RPMI7951 (cell line): ENCODE measurements at regions not wholly inside any gene's neighbourhood (a gene's known extent, or its start where the extent isn't known, plus 50 kb on each side); places are given as distances from the start of the nearest gene placed in this dataset.

Experiments
- DNase-seq: peaks from one replicate; pipeline ENCODE4 v3.0.0-alpha.2; 2012; ENCODE audit warnings: low read depth

- no peak for DNase-seq
Observed at GRCh38 chr2:45337481-45337880, 273.6 kb downstream of the SRBD1 start.

GRCh38 chr2:45334205-45334604 lies 276.9 kb downstream of the SRBD1 start:
- DNase-seq, result no peak

DNA sequence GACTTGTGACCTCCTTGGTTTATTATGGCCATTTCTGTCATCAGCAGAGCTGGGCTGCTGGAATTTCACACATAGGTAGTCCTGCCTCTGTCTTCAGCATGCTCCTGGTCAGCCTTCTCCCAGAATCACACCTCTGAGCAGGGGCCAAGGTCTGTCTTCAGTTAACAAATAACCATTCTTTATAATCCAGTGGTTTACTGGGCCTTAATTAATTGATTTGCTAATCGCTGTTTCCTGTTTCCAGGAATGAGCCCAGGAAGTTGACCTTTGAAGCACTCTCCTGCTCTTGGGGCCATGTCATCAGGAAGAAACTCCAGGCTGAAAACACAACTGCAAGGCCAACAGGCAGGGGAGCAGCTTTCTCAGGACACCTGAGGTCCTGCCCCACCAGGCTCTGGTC lies 278.5 kb downstream of the SRBD1 start:
- DNase-seq, result no peak

- DNase-seq, result no peak
Observed at GRCh38 chr2:45332094-45332493, 279.0 kb downstream of the SRBD1 start.

DNA sequence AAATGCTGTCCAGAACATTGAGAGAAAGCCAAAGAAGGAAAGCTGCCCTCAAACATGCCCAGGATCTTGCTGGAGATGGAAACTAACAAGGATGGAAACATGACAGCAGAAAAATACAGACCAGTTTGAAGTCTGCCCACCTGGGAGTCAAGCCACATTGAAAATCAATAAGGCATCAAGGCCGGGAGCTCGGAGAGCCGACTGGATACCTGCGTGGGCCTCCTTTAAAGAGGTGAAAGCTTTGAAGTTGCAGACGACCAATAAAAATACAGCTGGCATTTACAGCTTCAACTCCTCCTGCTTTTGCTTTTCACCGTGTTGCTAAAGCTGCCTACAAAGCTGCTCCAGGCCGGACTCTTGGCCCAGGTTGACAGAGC lies 279.7 kb downstream of the SRBD1 start:
- no peak for DNase-seq

- peak; percentile 32 for DNase-seq
Observed at GRCh38 chr2:45330637-45331409, 280.2 kb downstream of the SRBD1 start.

DNA sequence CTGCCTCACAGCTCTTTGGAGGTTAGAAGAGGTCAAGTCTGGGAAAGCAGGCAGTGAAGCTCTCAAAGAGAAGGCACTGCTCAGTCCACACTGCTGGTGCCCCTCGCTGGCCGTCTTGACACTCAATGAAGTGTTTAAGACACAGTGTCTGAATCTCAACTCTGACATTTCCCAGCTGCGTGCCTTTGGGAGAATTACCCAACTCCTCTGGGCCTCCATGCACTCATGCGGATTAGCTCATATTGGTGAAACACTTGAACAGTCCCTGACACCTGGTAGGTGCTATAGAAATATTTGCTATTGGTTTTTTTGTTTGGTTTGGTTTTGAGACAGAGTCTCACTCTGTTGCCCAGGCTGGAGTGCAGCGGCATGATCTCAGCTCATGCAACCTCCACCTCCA lies 281.0 kb downstream of the SRBD1 start:
- no peak for DNase-seq

DNA sequence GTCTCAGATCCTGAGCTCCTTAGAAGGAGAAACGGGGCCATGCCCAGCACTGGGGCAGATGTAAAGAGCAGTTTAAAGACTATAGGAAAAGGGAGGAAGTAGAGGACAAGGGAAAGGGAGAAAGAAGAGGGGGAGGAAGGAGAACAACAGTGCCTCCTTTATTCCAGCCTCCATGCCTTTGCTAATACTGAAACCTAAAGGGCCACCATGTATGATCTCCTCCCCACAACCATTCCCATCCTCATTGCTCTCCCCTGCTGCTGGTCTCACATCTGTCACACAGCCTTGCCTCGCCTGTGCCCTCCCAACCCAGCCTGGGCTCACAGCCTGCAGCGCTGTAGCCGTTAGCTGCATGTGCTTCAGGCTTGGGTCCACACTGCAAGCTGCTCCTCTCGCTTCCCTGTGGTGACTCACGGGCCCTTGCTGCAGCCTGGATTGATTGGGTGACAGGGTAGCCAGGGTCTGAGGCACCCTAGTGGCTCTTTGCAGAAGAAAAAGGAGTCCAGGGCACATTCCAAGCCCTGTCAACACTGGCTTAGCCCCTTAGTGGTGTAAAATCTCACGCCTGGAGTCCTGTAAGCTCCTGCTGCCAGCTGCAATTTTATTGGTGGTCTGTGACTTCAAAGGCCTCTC lies 281.9 kb downstream of the SRBD1 start:
- DNase-seq, result peak; percentile 66

DNA sequence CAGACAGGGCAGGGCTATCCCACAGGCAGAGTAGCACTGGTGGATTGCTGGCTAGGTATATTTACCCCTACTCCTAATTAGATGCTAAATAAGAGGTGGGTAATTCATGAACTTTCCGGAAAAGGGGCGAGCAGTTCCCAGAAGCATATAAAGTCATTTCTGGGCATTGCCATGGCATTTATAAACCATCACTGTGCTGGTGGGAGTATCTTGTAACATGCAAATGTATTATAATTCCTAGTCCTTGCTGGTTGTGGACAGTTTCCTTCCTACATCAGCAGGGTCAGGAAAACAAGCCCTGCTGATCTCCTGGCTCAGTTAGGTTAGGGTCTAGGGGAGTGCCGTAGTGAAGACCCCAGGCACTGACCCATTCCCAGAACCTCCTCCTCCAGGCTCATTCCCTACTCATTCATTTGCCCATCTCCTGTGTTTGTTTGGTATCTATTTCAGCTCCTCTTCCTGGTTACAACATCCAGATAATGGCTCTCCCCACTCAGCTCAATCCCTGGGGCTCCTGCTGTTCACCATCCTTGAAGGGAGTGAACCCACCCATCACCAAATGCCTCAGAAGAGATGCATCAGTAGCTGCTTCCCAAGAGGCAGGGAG lies 282.7 kb downstream of the SRBD1 start:
- DNase-seq, result no peak

- no peak for DNase-seq
Observed at GRCh38 chr2:45323344-45323743, 287.7 kb downstream of the SRBD1 start.

GRCh38 chr2:45320956-45321355 lies 290.1 kb downstream of the SRBD1 start:
- no peak for DNase-seq

DNA sequence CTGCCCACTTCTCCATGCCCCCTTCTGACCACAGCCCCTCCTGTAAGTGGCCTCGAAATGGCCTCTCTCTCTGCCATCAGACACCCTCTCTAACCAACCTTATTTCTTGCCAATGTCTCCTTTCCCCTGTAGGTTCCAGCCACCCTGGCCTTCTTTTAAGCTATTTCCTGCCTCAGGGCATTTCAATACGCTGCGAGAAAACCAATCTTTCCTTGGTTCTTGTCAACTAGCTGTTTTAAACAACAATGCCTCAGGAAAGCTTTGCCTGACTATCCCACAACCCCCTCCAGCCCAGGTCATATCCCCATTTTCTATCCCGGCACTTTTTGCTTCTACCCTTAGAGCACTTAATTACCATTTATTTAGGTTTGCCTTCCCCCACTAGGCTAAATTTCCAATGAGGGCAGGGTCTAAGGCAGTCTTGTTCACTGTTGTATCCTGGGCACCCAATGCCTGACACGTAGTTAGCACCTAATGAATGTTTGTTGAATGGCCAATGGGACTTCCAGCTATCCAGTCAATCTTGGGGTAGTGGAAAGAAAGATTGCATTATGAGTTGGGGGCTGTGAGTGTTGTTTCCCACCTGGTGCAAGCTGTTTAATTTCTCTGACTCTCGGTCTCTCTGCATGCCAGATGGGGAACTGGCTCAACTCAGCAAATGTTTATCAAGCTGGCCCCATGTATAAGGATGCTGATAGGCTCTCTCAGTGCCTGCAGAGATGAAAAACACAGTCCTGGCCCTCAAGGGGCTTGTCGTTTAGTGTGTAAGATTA lies 291.2 kb downstream of the SRBD1 start:
- no peak for DNase-seq

- no peak for DNase-seq
Observed at GRCh38 chr2:45318686-45319085, 292.4 kb downstream of the SRBD1 start.

- peak; percentile 50 for DNase-seq
Observed at GRCh38 chr2:45316576-45317338, 294.3 kb downstream of the SRBD1 start.

DNA sequence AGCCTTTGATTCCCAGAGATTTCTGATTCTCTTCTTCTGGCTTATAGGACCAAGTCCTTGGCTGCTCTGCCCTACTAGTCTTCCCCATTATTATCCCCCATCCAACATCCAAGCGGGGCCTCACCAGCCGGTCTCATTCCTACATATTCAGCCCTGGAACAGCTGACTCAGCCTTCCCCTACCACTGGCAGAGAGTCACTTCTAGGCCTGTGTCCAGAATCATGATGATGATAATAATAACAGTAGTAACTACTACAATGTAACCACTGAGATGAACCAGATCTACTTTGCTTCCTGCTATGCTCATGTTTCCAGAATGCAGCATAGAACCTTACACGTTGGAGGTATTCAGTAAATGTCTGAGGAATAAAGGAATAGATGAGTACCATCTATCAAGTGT lies 295.2 kb downstream of the SRBD1 start:
- DNase-seq, result peak; percentile 72

GRCh38 chr2:45312275-45312674 lies 298.8 kb downstream of the SRBD1 start:
- DNase-seq, result no peak

GRCh38 chr2:45311559-45311958 lies 299.5 kb downstream of the SRBD1 start:
- DNase-seq, result no peak

GRCh38 chr2:45307147-45307546 lies 297.9 kb upstream of the SIX2 start:
- no peak for DNase-seq

DNA sequence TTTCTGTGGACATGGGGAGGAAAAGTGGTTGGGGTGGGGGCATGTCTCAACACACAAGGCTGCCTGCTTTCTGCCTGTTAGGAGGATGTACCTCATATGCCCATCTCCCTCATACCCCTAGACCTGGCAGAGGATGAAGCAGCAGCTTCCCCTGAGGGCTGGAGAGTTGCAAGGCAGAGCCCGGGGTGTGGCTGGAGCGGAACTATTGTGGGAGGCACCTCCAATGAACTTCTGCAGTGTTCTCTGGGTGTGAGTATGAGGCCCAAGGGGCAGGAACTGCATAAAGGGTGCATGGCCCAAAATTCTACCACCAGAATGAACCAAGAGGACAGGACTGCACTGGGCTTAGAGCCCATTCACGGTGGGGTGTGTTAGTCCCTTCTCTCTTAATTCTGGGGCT lies 296.3 kb upstream of the SIX2 start:
- no peak for DNase-seq

- DNase-seq, result no peak
Observed at GRCh38 chr2:45303417-45304202, 294.4 kb upstream of the SIX2 start.
